ENCODE measurements at regions not wholly inside any gene's neighbourhood (a gene's known extent, or its start where the extent isn't known, plus 50 kb on each side); places are given as distances from the start of the nearest gene placed in this dataset.

GRCh38 chr6:72551470-72551869 lies 70.4 kb upstream of the KCNQ5 start:
- H3K9me3 ChIP-seq (replicated peaks; ENCODE audit: control insufficient read depth, insufficient read depth, low read length), result no peaks in the 10 kb centered on the region
- intact Hi-C loops (cut with micrococcal nuclease; ENCODE audit: unreplicated experiment), result no loop called here
- no peak overlapping the region for H3K9ac ChIP-seq (ENCODE audit: control insufficient read depth, insufficient read depth, low read length)
- H4K20me1 ChIP-seq (ENCODE audit: control insufficient read depth, insufficient read depth), result no peaks in the 10 kb centered on the region
- H2AFZ ChIP-seq (ENCODE audit: control insufficient read depth, low read depth, low read length), result no peak overlapping the region
- no peak overlapping the region for H3K4me2 ChIP-seq (ENCODE audit: control insufficient read depth, insufficient read depth)
- ChIA-PET RAD21 (ENCODE audit: unreplicated experiment) (no interaction called here), CTCF (no interaction called here), SMC1A (ENCODE audit: uncharacterized antibody, unreplicated experiment) (no interaction called here), POLR2A (no interaction called here)
- no peaks in the 10 kb centered on the region for H3K79me2 ChIP-seq (ENCODE audit: control insufficient read depth, insufficient read depth, low read length)
- no peak for DNase-seq (ENCODE audit: low read depth, low spot score)
- in situ Hi-C loops (cut with MboI), result no loop called here
- no peak for ATAC-seq
- no peak for FAIRE-seq
- H3K4me1 ChIP-seq (ENCODE audit: control insufficient read depth, insufficient read depth, low read length), result no peaks in the 10 kb centered on the region
- H3K4me3 ChIP-seq, result no peak overlapping the region
- H3K27ac ChIP-seq (ENCODE audit: control insufficient read depth, insufficient read depth), result no peak overlapping the region
- H3K36me3 ChIP-seq (ENCODE audit: control insufficient read depth in 2 of 2, insufficient read depth in 2 of 2, low read length in 1 of 2), result no peaks in the 10 kb centered on the region
- BruUV-seq (replicated peaks), result no TSS peak
- H3K27me3 ChIP-seq (replicated peaks in 1 of 2; ENCODE audit: control insufficient read depth in 2 of 2, insufficient read depth in 2 of 2, low read length in 1 of 2), result no peaks in the 10 kb centered on the region; a peak in 1 of 4 replicates
- 36% methylated on average over 3 of the region's 3 CpGs for WGBS (ENCODE audit: insufficient coverage, insufficient replicate concordance, low lambda C conversion rate, missing lambda C conversion rate)
- no peak for TF ChIP-seq CUX1 (IDR thresholded peaks at IDR 0.05; ENCODE audit: insufficient replicate concordance, low read depth, low read length)
- no peak for TF ChIP-seq MLLT1 (IDR thresholded peaks at IDR 0.05)
- no peak for TF ChIP-seq FOS (IDR thresholded peaks at IDR 0.05; ENCODE audit: borderline replicate concordance, extremely low read depth, insufficient read length)
- TF ChIP-seq RCOR1 (conservative IDR thresholded peaks at IDR 0.05; ENCODE audit: low read depth, low read length), result no peak
- TF ChIP-seq NR2F1 (conservative IDR thresholded peaks at IDR 0.05), result no peak
- no peak for TF ChIP-seq REST (IDR thresholded peaks at IDR 0.05; ENCODE audit: low read depth, low read length)
- no peak for TF ChIP-seq NKRF (conservative IDR thresholded peaks at IDR 0.05)
- TF ChIP-seq BHLHE40 (IDR thresholded peaks at IDR 0.05; ENCODE audit: borderline replicate concordance in 1 of 2, low read depth in 2 of 2, low read length in 1 of 2), result no peak
